Left cardiac atrium (tissue), 4 donors: ENCODE measurements at regions not wholly inside any gene's neighbourhood (a gene's known extent, or its start where the extent isn't known, plus 50 kb on each side); places are given as distances from the start of the nearest gene placed in this dataset.

ENCODE experiments used
- ATAC-seq, 2 donors: fragments of 200-7000 bp; cut with Tn5 transposase; one replicate each; pipeline ENCODE4 v1.9.1; 2020; ENCODE audit warnings: mild to moderate bottlenecking in 2 of 2, moderate library complexity in 2 of 2
- DNase-seq: peaks from one replicate; pipeline ENCODE4 v3.0.0-alpha.2; 2020
- intact Hi-C, 2 donors: fragments of 100-400 bp; cut with DNase I; formaldehyde crosslinking; loops; one replicate each; pipeline versions ENCODE4 v1.14.1 to v1.15.1; 2022 to 2023
- donor health status: DM: no; HTN: yes; CAD: no.
- donor health status: DM: no; HTN: yes; CAD: no; lungs with severe emphysema.
- donor health status: DM: yes; HTN: yes; CAD: no.
- donor health status: Dilated cardiomyopathy.

- no peak for ATAC-seq
- no peak for DNase-seq
- intact Hi-C loops = no loop called here
Observed at GRCh38 chr20:59453759-59454560, 150.4 kb upstream of the PHACTR3 start.

- peak; percentile 47 for DNase-seq
Observed at GRCh38 chr20:59455402-59456341, 148.7 kb upstream of the PHACTR3 start.

GRCh38 chr20:59456342-59457279 is 147.7 kb upstream of the PHACTR3 start:
- no peak for DNase-seq
- no peak for ATAC-seq
- intact Hi-C loops = no loop called here

More at GRCh38 chr20:59455402-59456341, 148.7 kb upstream of the PHACTR3 start:
- intact Hi-C loops = no loop called here
- ATAC-seq = peak; percentile 73 to 91

- ATAC-seq = no peak
- DNase-seq = no peak
- intact Hi-C loops = no loop called here
Observed at GRCh38 chr20:59458645-59459044, 145.7 kb upstream of the PHACTR3 start.

DNA sequence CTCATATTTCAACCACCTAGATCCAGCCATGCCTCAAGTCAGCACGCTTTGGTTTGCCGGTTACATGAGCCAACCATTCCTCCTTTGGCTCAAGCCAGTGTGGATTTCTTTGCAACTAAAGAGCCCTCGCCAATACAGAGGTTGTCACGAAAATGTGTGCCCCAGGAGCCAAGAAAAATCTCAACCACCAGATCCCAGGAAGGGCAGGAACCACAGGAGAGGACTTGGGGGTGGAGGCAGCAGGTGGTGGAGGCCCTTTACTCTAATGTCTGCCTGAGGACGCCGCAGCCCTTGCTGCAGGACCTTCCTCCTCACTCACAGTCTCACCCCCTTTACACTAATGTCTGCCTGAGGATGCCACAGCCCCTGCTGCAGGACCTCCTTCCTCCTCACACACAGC is 144.8 kb upstream of the PHACTR3 start:
- ATAC-seq = no peak
- DNase-seq = no peak
- intact Hi-C loops = no loop called here

- ATAC-seq (no peak), DNase-seq (no peak)
- intact Hi-C loops = no loop called here
Observed at GRCh38 chr20:59460352-59460751, 144.0 kb upstream of the PHACTR3 start.

- ATAC-seq = no peak
- intact Hi-C loops = no loop called here
- no peak for DNase-seq
Observed at GRCh38 chr20:59461526-59461925, 142.8 kb upstream of the PHACTR3 start.

DNA sequence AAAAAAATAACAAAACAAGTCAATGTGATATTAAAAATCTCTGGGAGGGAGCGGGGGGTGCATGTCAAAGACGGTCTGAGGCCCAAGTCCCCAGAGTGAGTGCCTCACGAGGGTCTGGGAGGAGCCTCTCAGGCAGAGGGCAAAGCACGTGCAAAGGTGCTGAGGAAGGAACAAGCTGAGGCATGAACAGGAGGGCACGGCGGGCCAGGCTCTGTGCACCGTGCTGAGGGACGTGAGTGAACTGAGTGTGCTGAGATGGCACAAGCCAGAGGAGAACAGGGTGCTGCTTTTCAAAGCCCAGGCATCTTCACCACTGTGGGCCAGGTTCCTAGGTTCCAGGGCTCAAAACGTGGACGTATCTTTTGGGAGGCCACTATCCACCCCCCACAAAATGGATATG is 142.1 kb upstream of the PHACTR3 start:
- ATAC-seq (no peak), DNase-seq (no peak)
- intact Hi-C loops = no loop called here

DNA sequence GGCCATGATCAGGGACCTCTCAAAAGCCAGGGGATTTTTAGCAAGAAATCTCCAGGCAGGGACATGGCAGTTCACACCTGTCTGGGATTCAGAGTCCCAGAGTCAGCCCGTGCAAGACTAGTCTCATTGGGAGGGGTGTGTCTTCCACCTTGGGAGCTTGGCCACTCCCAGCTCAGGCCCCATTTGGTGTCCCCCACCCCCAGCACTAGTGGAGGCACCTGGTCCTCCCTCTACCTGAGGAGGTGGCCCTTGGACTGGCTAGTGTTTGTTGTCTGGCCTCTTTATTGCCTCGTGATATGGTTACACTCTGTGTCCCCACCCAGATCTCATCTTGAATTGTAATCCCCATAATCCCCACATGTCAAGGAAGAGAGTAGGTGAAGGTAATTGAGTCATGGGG is 140.8 kb upstream of the PHACTR3 start:
- intact Hi-C loops = no loop called here
- no peak for ATAC-seq
- DNase-seq = no peak

DNA sequence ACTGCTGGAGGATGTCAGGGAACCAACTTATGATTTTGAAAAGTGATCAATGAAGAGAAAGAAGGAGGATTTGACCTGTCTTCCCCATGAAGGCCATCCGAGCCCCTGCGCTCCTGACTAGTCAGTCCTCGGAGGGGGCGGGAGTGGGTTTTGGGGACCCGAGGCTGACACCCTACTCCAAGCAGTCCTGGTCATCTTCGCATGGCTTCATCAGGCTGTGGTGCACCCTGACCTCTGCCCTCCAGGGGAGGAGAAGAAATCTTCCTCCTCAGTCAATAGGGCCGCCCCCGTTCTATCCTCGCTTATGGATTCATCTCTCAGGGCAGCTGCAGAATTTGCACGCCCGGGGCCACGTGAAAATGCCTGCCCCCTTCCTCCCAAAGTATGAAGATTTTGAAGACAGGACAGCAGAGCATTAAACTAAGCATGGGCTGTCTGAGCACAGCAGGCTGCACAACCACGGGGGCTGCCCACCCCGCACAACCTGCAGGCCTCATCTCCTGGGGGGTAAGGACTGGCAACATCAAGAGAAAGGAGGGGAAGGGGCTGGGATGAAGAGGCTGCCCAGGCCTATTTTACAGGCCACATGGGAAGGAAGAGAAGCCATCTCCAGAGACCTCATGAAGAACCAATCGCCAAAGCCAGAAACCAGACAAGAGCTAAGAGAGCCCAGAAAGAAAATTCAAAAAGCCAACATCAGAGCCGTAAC is 138.1 kb upstream of the PHACTR3 start:
- DNase-seq = no peak
- intact Hi-C loops = no loop called here
- ATAC-seq = no peak

DNA sequence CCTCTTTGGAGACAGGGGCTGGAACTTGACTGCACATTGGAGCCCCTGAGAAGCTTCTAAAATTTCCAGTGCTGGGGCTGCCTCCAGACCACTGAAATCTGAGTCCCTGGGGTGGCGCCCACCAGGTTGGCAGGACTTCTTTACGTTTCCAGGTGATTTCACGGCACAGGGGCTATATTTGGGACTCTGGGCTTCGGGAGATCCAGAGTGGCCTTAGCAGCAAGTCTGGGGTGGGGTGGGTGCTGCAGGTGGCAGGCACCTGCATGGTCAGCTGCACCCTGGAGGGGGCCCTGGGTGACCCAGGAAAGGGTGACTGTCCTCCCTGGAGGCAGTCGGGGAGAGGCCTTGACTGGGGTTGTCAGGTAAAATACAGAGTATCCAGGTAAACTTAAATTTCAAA is 135.5 kb upstream of the PHACTR3 start:
- DNase-seq = no peak
- no peak for ATAC-seq
- intact Hi-C loops = no loop called here

DNA sequence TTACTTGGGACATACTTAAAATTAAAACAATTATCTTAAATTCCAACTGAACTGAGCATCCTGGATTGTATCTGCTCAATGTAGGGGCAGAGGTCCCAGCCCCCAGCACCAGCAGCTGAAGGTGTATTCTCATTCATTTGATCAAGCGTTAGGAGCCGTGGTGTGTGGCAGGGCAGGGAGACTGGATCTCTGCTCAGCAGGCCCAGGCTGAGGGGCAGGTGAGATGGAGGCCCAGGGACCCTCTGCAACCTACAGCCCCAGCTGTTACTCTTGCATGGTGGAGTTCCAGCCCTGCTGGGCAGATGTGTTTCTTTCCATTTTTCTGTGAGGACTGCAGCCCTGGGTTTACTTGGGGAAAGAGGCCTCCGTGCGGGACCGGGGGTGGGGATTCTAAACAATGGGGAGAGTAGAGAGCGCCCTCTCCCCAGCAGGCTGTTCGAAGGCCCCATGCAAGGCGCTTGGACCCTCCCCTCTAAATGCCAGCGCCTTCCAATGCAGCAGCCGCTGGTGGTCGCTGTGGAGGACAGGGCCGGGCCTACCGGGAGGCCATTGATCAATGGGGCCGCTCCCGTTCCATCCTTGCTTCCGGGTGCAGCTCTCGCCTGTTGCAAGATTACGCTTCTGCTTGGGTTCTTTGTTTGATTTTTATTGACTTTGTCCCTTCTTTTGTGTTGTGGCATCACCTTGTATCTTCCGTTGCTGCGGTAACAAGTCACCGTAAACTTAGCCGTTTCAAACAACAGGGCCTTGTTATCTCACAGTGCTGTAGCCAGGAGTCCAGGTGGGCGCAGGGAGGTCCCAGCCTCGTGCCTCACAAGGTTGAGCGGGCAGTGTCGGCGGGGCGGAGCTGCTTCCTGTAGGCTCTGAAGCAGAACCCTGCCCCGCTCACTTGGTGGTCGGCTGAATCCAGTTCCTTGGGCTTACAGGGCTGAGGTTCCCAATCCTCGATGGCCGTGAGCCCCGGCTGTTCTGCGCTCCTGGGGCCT is 134.8 kb upstream of the PHACTR3 start:
- DNase-seq (no peak), ATAC-seq (no peak)
- intact Hi-C loops = no loop called here

GRCh38 chr20:59470521-59470920 is 133.8 kb upstream of the PHACTR3 start:
- DNase-seq (no peak), ATAC-seq (no peak)
- intact Hi-C loops = no loop called here

GRCh38 chr20:59471653-59472421 is 132.5 kb upstream of the PHACTR3 start:
- no peak for ATAC-seq
- intact Hi-C loops = no loop called here
- DNase-seq = no peak

DNA sequence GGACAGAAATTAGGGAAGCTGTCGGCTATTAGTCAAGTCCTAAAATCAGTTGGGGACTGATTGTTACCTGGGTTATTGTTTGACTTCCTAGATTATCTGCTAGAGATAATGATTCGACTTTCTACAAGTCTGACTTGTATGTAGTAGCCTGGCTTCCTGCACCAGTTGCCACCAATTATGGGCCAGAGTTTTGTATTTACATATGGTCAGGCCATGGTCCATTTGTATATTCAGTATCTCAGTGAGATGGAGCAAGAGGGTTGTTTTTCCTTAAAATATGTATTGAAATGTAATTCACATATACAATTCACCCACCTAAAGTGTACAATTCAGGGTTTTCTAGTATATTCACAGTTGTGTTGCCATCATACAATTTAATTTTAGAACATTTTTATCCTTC is 130.6 kb upstream of the PHACTR3 start:
- intact Hi-C loops = no loop called here
- ATAC-seq = no peak
- DNase-seq = no peak

DNA sequence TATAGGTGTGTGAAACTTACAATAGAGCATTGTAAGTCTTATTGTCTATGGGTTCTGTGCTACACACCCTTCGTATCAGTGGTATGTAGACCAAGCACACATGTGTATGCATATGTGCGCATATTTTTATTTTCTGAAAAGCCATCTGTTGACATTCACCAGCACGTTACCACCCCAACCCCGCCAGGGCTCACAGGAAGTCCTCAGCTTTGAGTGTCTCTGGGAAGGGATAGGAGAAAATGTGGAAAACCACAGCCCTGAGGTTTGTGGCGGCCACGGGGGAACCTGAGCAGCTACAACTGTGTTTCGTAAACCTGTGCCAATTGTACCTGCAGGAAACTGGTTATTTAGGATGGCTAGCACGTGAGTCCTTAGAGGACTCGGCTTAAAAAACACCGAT is 123.3 kb upstream of the PHACTR3 start:
- no peak for DNase-seq
- intact Hi-C loops = no loop called here
- ATAC-seq = no peak

DNA sequence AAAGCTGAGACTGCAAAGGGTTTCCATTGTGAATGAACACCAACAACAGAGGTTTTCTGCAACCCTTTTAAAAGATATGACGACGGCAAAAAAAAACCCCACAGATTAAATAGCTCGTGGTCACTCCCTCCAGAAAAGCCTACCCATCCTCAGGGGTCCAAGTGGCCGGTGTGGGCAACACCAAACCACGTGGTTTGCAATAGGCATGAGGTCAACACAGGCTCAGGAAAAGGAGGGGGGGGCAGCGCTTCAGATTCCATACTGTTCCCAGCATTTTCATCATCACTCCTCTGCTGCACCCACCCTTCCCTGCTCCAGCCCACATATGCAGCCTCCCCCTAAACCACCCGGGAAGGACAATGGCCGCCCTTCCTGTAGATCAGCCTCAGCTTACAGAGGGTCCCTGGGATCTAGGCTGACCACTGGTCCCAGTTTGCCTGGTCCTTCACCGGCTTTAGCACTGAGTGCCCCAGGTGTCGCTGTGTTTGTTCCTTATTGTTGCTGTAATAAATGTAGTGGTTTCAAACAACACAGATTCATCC is 122.8 kb upstream of the PHACTR3 start:
- no peak for ATAC-seq
- intact Hi-C loops = no loop called here
- DNase-seq = no peak
